T-helper 17 cell (primary cell): ENCODE measurements at regions not wholly inside any gene's neighbourhood (a gene's known extent, or its start where the extent isn't known, plus 50 kb on each side); places are given as distances from the start of the nearest gene placed in this dataset.
"Not testable (repeated sequence)": the region's sequence is repeated elsewhere in the genome, so short reads cannot be mapped to it uniquely, and the experiment has no call there.

ENCODE experiments used
- ATAC-seq: fragments of 150-1000 bp; cut with Tn5 transposase; 2 replicates; pipeline ENCODE4 v1.10.0; 2021; ENCODE audit warnings: mild to moderate bottlenecking, moderate library complexity
- DNase-seq, 3 donors: peaks; one replicate each; pipeline versions ENCODE4 v3.0.0 to v3.0.0-alpha.2; 2020 to 2021
- H3K9me3 ChIP-seq: one replicate; pipeline ENCODE4 v1.7.0; 2013; ENCODE audit warnings: low read length, mild to moderate bottlenecking; ENCODE audit not compliant: control insufficient read depth, poor library complexity, severe bottlenecking
- H3K27ac Mint-ChIP-seq: one replicate; pipeline ENCODE4 v1.8.0; 2022; ENCODE audit warnings: mild to moderate bottlenecking, moderate library complexity, mixed read lengths
- H3K27me3 Mint-ChIP-seq: one replicate; pipeline ENCODE4 v1.8.0; 2022; ENCODE audit warnings: mixed read lengths
- H3K36me3 Mint-ChIP-seq: one replicate; pipeline ENCODE4 v1.8.0; 2022; ENCODE audit warnings: low read depth, mixed read lengths
- H3K4me1 Mint-ChIP-seq: one replicate; pipeline ENCODE4 v1.8.0; 2022; ENCODE audit warnings: mild to moderate bottlenecking, mixed read lengths
- H3K4me3 Mint-ChIP-seq: one replicate; pipeline ENCODE4 v1.8.0; 2022; ENCODE audit warnings: mild to moderate bottlenecking, moderate library complexity, mixed read lengths

DNA sequence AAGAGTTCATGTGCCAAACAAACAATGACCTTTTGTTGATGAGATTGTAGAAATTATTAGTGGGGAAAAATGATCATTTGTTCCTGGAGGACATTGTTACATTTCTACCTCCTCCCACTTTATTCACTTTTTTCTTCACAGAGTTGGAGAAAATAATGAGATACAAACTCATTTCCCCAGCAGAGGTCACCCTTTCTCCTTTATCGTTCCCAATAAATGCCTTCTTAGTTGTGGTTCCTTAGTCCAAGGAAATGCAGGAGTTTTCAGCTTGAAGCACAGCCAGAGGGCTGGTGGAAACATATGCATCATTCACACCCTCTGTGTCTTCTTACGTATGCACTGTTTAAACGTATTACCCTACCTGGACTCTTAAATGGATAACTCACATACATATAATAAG lies 108.8 kb downstream of the SLC4A3 start:
- H3K27ac Mint-ChIP-seq, result no peak overlapping the region
- no peaks in the 10 kb centered on the region for H3K4me1 Mint-ChIP-seq
- peaks cover 66% of the 10 kb centered on the region for H3K27me3 Mint-ChIP-seq
- H3K9me3 ChIP-seq, result no peaks in the 10 kb centered on the region
- no peak for DNase-seq
- H3K36me3 Mint-ChIP-seq, result peaks cover 3% of the 10 kb centered on the region
- no peak overlapping the region for H3K4me3 Mint-ChIP-seq
- no peak for ATAC-seq

- Mint-ChIP-seq H3K27ac (no peak overlapping the region), H3K27me3 (peaks cover 66% of the 10 kb centered on the region), H3K36me3 (peaks cover 3% of the 10 kb centered on the region), H3K4me3 (no peak overlapping the region), H3K4me1 (no peaks in the 10 kb centered on the region)
- DNase-seq, result no peak
- no peak for ATAC-seq
- no peaks in the 10 kb centered on the region for H3K9me3 ChIP-seq
These were observed 109.9 kb downstream of the SLC4A3 start for GRCh38 chr2:219737270-219737691.

- DNase-seq (no peak), ATAC-seq (no peak)
- H3K9me3 ChIP-seq, result no peaks in the 10 kb centered on the region
- Mint-ChIP-seq H3K4me1 (no peaks in the 10 kb centered on the region), H3K27ac (no peak overlapping the region), H3K27me3 (peaks cover 49% of the 10 kb centered on the region), H3K4me3 (no peak overlapping the region), H3K36me3 (no peaks in the 10 kb centered on the region)
These were observed 111.6 kb downstream of the SLC4A3 start for GRCh38 chr2:219739066-219739465.

- ATAC-seq (no peak), DNase-seq (no peak)
- Mint-ChIP-seq H3K4me1 (no peaks in the 10 kb centered on the region), H3K4me3 (no peak overlapping the region), H3K27ac (no peak overlapping the region), H3K27me3 (peaks cover 49% of the 10 kb centered on the region), H3K36me3 (no peaks in the 10 kb centered on the region)
- H3K9me3 ChIP-seq, result no peaks in the 10 kb centered on the region
These were observed 112.5 kb downstream of the SLC4A3 start for GRCh38 chr2:219739866-219740440.

- DNase-seq, result no peak
- no peak for ATAC-seq
- Mint-ChIP-seq H3K27ac (no peak overlapping the region), H3K4me1 (no peaks in the 10 kb centered on the region), H3K27me3 (peaks cover 23% of the 10 kb centered on the region), H3K4me3 (no peak overlapping the region), H3K36me3 (no peaks in the 10 kb centered on the region)
- no peaks in the 10 kb centered on the region for H3K9me3 ChIP-seq
These were observed 116.1 kb downstream of the SLC4A3 start for GRCh38 chr2:219743548-219743947.

- DNase-seq (no peak), ATAC-seq (no peak)
- Mint-ChIP-seq H3K4me1 (no peaks in the 10 kb centered on the region), H3K27ac (no peak overlapping the region), H3K36me3 (no peaks in the 10 kb centered on the region), H3K4me3 (no peak overlapping the region), H3K27me3 (peaks cover 20% of the 10 kb centered on the region)
- no peaks in the 10 kb centered on the region for H3K9me3 ChIP-seq
These were observed 116.6 kb downstream of the SLC4A3 start for GRCh38 chr2:219744066-219744465.

DNA sequence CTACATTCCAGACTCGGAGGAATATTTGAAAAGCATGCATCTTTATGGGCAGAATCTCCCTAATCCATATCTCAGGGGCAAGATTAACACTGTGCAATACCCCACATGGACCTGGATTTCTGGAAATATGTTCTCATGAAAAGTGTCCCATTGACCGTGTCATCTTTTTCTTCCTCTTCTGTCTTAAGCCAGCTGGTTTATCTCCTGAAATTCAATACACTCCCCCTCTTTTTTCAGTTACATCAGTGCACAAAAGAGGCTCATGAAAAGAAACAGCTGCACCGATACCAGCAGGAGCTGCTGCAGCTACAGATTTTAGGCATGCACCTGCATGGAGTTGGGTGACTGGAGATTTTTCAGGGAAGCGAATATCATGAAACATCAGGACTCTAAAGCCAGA lies 117.2 kb downstream of the SLC4A3 start:
- no peak overlapping the region for H3K27ac Mint-ChIP-seq
- DNase-seq (no peak), ATAC-seq (no peak)
- peaks cover 15% of the 10 kb centered on the region for H3K27me3 Mint-ChIP-seq
- no peaks in the 10 kb centered on the region for H3K36me3 Mint-ChIP-seq
- H3K9me3 ChIP-seq, result no peaks in the 10 kb centered on the region
- no peaks in the 10 kb centered on the region for H3K4me1 Mint-ChIP-seq
- no peak overlapping the region for H3K4me3 Mint-ChIP-seq

GRCh38 chr2:219747637-219748036 lies 120.2 kb downstream of the SLC4A3 start:
- ATAC-seq, result no peak
- Mint-ChIP-seq H3K4me3 (no peak overlapping the region), H3K4me1 (no peaks in the 10 kb centered on the region), H3K27ac (no peak overlapping the region), H3K27me3 (no peaks in the 10 kb centered on the region), H3K36me3 (no peaks in the 10 kb centered on the region)
- no peaks in the 10 kb centered on the region for H3K9me3 ChIP-seq
- no peak for DNase-seq

DNA sequence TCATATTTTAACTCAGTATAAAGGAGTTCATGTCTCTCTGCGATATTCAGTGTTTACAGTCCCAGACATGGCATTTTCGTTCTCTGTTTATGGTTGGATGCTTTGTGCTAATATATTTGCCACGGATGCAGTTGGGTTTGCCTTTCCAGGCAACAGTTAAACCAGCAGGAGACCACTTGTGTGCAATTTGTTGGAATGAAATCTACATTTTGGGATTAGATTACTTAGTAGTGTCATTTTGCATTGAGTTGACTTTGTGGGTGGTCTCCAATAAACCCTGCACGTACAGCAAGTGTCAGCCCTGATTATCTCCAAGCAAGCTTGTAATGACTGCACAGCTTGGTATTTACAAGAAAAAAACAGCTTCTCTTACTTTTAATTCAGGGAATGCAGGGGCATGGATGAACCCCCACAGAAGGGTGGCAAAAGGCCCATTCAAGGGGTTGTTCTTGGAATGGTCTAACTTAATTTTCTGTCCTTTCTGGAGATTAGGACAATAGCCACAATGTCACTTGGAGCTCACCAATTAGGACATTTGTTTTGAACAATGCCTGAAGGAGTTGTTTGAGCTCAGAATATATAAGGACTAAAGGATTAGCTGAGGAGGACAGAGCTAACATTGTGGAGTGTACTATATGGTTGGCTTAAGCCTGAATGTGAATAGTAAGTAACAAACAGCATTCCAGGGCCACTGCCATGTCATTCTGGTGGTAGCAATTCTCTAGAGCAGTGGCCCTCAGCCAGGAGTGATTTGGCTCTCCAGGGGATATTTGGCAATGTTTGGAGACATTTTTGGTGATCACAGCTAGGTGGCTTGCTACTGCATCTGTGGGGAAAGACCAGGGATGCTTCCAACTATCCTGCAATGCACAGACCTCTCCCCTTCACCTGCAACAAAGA lies 121.5 kb downstream of the SLC4A3 start:
- DNase-seq (no peak), ATAC-seq (no peak)
- H3K4me1 Mint-ChIP-seq, result no peaks in the 10 kb centered on the region
- H3K27ac Mint-ChIP-seq, result no peak overlapping the region
- no peaks in the 10 kb centered on the region for H3K27me3 Mint-ChIP-seq
- H3K4me3 Mint-ChIP-seq, result no peak overlapping the region
- H3K9me3 ChIP-seq, result no peaks in the 10 kb centered on the region
- no peaks in the 10 kb centered on the region for H3K36me3 Mint-ChIP-seq

DNA sequence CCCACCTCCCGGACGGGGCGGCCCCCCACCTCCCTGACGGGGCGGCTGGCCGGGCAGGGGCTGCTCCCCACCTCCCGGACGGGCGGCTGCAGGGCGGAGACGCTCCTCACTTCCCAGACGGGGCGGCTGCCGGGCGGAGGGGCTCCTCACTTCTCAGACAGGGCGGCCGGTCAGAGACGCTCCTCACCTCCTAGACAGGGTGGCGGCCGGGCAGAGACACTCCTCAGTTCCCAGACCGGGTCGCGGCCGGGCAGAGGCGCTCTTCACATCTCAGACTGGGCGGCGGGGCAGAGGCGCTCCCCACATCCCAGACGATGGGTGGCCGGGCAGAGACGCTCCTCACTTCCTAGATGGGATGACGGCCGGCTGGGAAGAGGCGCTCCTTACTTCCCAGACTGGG lies 123.7 kb downstream of the SLC4A3 start:
- H3K9me3 ChIP-seq, DNase-seq, H3K4me1 Mint-ChIP-seq, H3K36me3 Mint-ChIP-seq, H3K27ac Mint-ChIP-seq, H3K27me3 Mint-ChIP-seq, H3K4me3 Mint-ChIP-seq, ATAC-seq: not testable (repeated sequence)

DNA sequence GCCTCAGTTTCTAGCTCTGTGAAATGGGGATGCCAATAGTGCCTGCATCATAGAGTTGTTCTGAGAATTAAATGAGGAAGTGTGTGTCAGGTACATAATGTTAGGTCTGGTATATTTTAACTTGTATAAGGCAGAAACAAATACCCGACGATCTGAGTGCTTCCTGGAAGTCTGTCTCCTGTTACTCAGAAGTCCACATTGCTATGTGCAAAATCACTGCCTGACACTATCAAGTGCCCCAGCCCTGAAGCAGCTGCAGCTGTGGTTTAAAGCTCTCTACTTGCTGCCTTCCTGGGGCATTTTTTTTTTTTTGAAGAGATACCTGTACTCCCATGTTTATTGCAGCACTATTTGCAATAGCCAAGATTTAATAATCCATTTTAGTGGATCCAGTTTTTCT lies 125.3 kb downstream of the SLC4A3 start:
- Mint-ChIP-seq H3K36me3 (no peaks in the 10 kb centered on the region), H3K27me3 (peaks cover 9% of the 10 kb centered on the region), H3K4me1 (no peaks in the 10 kb centered on the region), H3K27ac (no peak overlapping the region), H3K4me3 (no peak overlapping the region)
- DNase-seq, result no peak
- ATAC-seq, result no peak
- H3K9me3 ChIP-seq, result no peaks in the 10 kb centered on the region

DNA sequence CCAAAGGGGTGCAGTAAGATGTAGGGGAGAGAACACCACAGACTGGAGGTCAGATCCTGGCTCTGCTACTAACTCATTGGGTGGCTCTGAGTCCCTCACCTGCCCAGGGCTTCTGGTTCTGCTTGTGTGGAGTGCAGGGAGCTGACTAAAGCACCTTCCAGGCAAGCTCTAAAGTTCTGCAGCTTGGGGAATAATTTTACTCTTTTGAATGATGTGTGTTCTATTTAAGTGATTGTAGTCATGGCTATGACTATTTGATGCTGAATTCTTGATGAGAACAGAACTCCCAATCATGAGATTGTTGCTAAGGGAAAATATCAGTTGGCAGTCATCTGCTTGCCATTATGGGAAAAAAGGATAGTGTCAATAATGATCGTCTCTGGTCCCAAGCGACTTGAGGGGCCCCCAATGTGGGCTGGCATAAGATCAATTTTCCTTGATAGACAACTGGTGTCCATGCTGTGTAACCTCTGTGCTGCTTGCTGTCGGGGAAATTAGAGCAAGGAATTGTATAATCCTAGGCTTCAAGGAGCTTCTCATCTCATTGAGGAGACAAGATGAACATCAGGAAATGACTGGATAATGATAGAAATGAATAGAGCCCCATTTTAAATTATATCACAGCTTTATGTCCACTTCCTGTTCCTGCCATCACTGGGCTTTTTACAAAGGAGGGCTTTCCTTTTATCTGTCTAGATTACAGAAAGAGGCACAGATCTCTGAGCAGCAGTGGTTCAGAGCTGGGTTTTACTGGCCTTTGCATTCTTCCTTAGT lies 131.7 kb downstream of the SLC4A3 start:
- H3K36me3 Mint-ChIP-seq, result no peaks in the 10 kb centered on the region
- peaks cover 23% of the 10 kb centered on the region for H3K27me3 Mint-ChIP-seq
- ATAC-seq (no peak), DNase-seq (no peak)
- no peaks in the 10 kb centered on the region for H3K4me1 Mint-ChIP-seq
- no peak overlapping the region for H3K27ac Mint-ChIP-seq
- H3K4me3 Mint-ChIP-seq, result no peak overlapping the region
- H3K9me3 ChIP-seq, result no peaks in the 10 kb centered on the region

GRCh38 chr2:219759801-219760200 lies 132.4 kb downstream of the SLC4A3 start:
- Mint-ChIP-seq H3K4me1 (no peaks in the 10 kb centered on the region), H3K36me3 (peaks cover 1% of the 10 kb centered on the region), H3K4me3 (no peak overlapping the region), H3K27me3 (peaks cover 23% of the 10 kb centered on the region), H3K27ac (no peak overlapping the region)
- DNase-seq (no peak), ATAC-seq (no peak)
- no peaks in the 10 kb centered on the region for H3K9me3 ChIP-seq
